GM20000 (cell line): ENCODE measurements at regions not wholly inside any gene's neighbourhood (a gene's known extent, or its start where the extent isn't known, plus 50 kb on each side); places are given as distances from the start of the nearest gene placed in this dataset.

Source experiments
- DNase-seq: peaks from one replicate; pipeline ENCODE4 v3.0.0; 2012; ENCODE audit warnings: low spot score
- TF ChIP-seq, protein P1 (sequence below): IDR thresholded peaks from 2 replicates; pipeline ENCODE4 v1.5.1; 2012; ENCODE audit warnings: mild to moderate bottlenecking, control low read depth; ENCODE audit errors: extremely low read depth, missing control alignments

DNA sequence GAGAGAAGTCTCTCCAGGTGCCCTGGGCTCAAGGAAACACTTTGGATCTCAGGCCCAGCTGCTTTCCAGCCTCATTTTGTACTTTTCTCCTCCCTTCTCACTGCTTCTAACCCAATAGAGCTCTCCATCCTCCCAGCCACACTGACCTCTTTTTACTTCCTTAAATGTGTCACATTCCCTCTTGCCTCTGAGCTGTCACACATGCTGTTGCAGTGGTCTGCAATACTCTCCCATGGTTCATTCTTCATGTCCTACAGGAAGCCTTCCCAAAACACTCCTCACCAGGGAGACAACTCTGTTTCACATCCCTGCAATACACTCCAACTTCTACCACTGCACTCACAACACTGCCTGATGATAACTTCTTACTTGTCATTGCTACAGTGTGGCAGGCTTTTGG is 242.1 kb upstream of the DYNLRB2 start:
- no peak for DNase-seq
- TF ChIP-seq, protein P1, sequence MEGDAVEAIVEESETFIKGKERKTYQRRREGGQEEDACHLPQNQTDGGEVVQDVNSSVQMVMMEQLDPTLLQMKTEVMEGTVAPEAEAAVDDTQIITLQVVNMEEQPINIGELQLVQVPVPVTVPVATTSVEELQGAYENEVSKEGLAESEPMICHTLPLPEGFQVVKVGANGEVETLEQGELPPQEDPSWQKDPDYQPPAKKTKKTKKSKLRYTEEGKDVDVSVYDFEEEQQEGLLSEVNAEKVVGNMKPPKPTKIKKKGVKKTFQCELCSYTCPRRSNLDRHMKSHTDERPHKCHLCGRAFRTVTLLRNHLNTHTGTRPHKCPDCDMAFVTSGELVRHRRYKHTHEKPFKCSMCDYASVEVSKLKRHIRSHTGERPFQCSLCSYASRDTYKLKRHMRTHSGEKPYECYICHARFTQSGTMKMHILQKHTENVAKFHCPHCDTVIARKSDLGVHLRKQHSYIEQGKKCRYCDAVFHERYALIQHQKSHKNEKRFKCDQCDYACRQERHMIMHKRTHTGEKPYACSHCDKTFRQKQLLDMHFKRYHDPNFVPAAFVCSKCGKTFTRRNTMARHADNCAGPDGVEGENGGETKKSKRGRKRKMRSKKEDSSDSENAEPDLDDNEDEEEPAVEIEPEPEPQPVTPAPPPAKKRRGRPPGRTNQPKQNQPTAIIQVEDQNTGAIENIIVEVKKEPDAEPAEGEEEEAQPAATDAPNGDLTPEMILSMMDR, result no peak

DNA sequence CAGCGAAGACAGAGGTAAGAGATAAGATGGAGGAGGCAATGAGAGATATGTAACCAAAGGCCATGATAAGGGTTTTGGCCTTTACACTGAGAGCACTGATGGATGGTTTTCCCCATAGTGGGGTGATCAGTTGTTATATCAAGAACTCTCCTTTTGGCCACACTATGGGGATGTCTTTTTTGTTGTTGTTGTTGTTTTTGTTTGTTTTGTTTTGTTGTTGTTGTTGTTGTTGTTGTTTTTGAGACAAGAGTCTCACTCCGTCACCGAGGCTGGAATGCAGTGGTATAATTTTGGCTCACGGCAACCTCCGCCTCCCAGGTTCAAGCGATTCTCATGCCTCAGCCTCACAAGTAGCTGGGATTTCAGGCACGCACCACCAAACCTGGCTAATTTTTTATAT is 244.8 kb upstream of the DYNLRB2 start:
- DNase-seq, result no peak
- TF ChIP-seq, protein P1, result no peak

DNA sequence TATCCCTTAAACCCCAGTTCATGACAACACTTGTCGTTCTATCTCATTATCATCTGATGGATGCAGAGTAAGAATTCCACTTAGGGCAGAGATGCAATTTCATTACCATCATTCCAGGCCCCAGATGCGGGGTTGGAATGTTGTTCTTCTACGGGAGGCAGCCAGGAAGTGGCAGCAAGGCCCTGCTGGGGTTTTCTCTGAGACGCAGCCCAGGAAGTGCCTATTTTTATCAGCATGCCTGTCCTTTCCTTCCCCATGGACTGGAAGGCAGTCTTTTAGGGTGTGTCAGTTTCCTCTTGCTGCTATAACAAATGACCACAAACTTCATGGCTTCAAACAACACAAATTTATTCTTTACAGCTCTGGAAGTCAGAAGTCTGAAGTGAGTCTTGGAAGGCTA is 246.6 kb upstream of the DYNLRB2 start:
- TF ChIP-seq, protein P1, result no peak
- DNase-seq, result no peak

DNA sequence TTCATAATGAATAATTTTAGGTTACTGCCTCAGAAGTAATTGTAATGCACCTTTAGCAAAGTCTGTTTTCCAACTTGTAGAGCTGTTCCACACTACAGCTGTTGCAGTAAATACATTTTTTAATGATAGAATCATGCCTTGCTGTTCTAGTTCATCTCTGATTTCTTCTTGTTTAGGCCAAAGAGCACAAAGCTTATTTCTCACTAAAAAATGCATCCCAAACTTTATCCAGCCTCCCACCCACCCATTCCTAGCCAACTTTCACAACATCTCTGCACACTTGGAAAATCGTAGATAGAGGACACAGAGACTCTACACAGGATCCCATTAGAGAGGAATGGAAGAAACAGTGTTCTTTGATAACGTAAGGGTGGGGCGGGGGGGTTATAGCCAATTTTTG is 252.2 kb upstream of the DYNLRB2 start:
- DNase-seq, result no peak
- TF ChIP-seq, protein P1, result no peak

DNA sequence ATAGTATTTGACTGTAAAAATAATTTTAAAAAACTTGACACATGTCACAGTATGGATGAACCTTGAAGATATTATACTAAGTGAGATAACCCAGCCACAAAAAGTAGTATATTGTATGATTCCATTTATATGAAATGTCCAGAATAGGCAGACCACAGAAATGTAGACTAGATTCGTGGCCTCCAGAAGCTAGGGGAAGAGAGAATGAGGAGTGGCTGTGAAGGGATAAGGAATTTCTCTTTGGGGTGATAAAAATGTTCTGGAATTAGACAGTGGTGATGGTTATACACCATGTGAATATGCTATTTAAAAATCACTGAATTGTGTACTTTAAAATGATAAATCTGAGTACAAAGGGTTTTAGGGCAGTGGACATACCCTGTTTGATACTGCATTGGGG is 253.1 kb upstream of the DYNLRB2 start:
- TF ChIP-seq, protein P1, result no peak

DNA sequence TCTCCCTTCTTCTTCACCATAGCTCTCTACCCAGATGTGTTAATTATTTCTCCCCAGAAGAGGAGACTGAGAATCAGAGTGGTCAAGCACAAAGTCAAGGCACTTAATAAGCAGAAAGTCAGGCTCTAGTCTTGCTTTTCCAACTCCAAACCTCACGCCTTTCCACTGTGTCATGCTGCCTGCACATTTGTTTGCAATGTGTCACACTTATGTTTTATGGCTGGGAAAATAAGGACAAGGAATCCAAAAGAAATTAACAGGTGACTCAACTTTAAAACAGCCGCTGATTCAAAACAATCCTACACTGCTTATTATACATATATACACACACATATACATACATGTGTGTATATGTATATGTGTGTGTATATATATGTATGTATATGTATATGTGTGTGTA is 255.7 kb upstream of the DYNLRB2 start:
- TF ChIP-seq, protein P1, result no peak
- DNase-seq, result no peak

More for the DNA sequence above, 253.1 kb upstream of the DYNLRB2 start:
- DNase-seq, result no peak

DNA sequence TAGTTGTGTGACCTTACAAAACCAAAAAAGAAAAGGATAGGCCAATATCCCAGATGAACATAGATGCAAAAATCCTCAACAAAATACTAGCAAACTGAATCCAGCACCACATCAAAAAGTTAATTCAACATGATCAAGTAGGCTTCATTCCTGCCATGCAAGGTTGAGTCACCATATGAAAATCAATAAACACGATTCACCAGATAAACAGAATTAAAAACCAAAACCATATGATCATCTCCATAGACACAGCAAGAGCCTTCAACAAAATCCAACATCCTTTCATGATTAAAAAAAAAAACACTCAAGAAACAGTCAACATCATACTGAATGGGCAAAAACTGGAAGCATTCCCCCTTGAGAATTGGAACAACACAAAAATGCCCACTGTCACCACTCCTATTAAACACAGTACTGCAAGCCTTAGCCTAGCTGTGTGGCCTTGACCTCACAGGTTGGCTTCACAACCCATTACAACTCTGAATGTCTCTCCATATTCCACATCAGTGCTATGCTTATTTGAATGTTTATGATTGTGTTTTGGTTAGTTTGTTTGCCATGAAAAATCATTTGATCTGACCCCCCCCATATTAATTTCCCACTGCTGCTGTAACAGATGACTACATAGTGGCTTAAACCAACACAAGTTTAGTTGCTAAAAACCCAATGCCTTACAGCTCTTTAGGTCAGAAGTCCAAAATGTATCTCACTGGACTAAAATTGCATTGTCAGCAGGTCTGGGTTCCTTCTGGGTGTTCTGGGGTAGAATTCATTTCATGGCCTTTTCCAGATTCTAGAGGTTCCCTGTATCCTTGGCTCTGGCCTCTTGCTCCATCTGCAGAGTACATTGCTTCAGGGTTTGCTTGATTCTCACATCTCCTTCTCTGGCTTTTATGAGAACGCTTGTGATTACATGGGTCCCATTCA is 257.1 kb upstream of the DYNLRB2 start:
- TF ChIP-seq, protein P1, result no peak
- DNase-seq, result no peak
